Gastrocnemius medialis (tissue), 4 donors: ENCODE measurements at regions not wholly inside any gene's neighbourhood (a gene's known extent, or its start where the extent isn't known, plus 50 kb on each side); places are given as distances from the start of the nearest gene placed in this dataset.

Experiments
- ATAC-seq, 2 donors: fragments of 150-250 bp; one replicate each; pipeline ENCODE4 v1.9.1; 2016
- DNase-seq, 2 donors: peaks; one replicate each; pipeline ENCODE4 v3.0.0-alpha.2; 2019
- H3K27ac ChIP-seq, 4 donors: fragments of 200-600 bp; sonication (generic); 1 replicate in 1 of 4; 2 replicates in 3 of 4; pipeline ENCODE4 v1.5.1; 2016 to 2018; ENCODE audit warnings: mild to moderate bottlenecking in 2 of 4, moderate library complexity in 1 of 4
- H3K27me3 ChIP-seq, 3 donors: fragments of 200-600 bp; sonication (generic) in 2 of 3; 1 replicate in 1 of 3; 2 replicates in 2 of 3; pipeline versions ENCODE4 v1.5.1 to v1.6.0; 2016 to 2019; ENCODE audit warnings: mild to moderate bottlenecking in 1 of 3, moderate library complexity in 1 of 3
- H3K36me3 ChIP-seq, 2 donors: fragments of 200-600 bp; sonication (generic) in 1 of 2; one replicate each; pipeline ENCODE4 v1.5.1; 2017 to 2018
- H3K4me1 ChIP-seq, 2 donors: fragments of 200-600 bp; sonication (generic) in 1 of 2; one replicate each; pipeline ENCODE4 v1.5.1; 2016 to 2017; ENCODE audit warnings: mild to moderate bottlenecking in 2 of 2
- H3K4me3 ChIP-seq, 4 donors: fragments of 200-600 bp; sonication (generic) in 3 of 4; 1 replicate in 1 of 4; 2 replicates in 3 of 4; pipeline ENCODE4 v1.5.1; 2016 to 2019; ENCODE audit warnings: mild to moderate bottlenecking in 2 of 4
- H3K9me3 ChIP-seq, 3 donors: fragments of 200-600 bp; sonication (generic) in 2 of 3; 1 replicate in 1 of 3; 2 replicates in 2 of 3; pipeline ENCODE4 v1.5.1; 2016 to 2019
- POLR2A ChIP-seq, 2 donors: fragments of 450-650 bp; IDR thresholded peaks; one replicate each; pipeline ENCODE4 v1.6.1; 2017; ENCODE audit warnings: antibody characterized with exemption in 2 of 2, mild to moderate bottlenecking in 2 of 2, moderate library complexity in 2 of 2
- in situ Hi-C, 4 donors: fragments of 200-750 bp; cut with MboI; loops; one replicate each; pipeline versions ENCODE4 v1.15.0 to v1.8.0; 2017; ENCODE audit warnings: low sequenced_read_pairs in 4 of 4
- intact Hi-C: fragments of 100-400 bp; cut with DNase I; formaldehyde crosslinking; loops from one replicate; pipeline ENCODE4 v1.15.1; 2023; ENCODE audit warnings: low total_unique reads
- TF ChIP-seq, protein P1 (sequence below), 5 experiments: fragments of 450-650 bp in 3 of 5; fragments of 200-600 bp in 2 of 5; sonication (generic) in 2 of 5; IDR thresholded peaks in 4 of 5; conservative IDR thresholded peaks in 1 of 5; 1 replicate in 4 of 5; 2 replicates in 1 of 5; pipeline ENCODE4 v1.5.1; 2016 to 2019; ENCODE audit warnings: antibody characterized with exemption in 5 of 5, mild to moderate bottlenecking in 3 of 5, moderate library complexity in 3 of 5

- no peak for TF ChIP-seq POLR2A (IDR thresholded peaks at IDR 0.05)
- TF ChIP-seq, protein P1, sequence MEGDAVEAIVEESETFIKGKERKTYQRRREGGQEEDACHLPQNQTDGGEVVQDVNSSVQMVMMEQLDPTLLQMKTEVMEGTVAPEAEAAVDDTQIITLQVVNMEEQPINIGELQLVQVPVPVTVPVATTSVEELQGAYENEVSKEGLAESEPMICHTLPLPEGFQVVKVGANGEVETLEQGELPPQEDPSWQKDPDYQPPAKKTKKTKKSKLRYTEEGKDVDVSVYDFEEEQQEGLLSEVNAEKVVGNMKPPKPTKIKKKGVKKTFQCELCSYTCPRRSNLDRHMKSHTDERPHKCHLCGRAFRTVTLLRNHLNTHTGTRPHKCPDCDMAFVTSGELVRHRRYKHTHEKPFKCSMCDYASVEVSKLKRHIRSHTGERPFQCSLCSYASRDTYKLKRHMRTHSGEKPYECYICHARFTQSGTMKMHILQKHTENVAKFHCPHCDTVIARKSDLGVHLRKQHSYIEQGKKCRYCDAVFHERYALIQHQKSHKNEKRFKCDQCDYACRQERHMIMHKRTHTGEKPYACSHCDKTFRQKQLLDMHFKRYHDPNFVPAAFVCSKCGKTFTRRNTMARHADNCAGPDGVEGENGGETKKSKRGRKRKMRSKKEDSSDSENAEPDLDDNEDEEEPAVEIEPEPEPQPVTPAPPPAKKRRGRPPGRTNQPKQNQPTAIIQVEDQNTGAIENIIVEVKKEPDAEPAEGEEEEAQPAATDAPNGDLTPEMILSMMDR (IDR thresholded peaks at IDR 0.05 in 4 of 5, conservative IDR thresholded peaks at IDR 0.05 in 1 of 5) = no peak
- Histone ChIP-seq H3K4me1 (no peaks in the 10 kb centered on the region), H3K27ac (no peak overlapping the region), H3K4me3 (no peak overlapping the region), H3K9me3 (no peaks in the 10 kb centered on the region), H3K27me3 (no peaks in the 10 kb centered on the region), H3K36me3 (no peaks in the 10 kb centered on the region)
- DNase-seq = no peak
- intact Hi-C loops (no loop called here), in situ Hi-C loops (loop anchor here in 1 of 4 donors (10.0 kb wide), 1 partner anchor 159 kb away; no protein-coding TSS in a partner anchor)
- no peak for ATAC-seq
Measured at GRCh38 chr4:112775801-112776200, 138.9 kb downstream of the LARP7 start.

DNA sequence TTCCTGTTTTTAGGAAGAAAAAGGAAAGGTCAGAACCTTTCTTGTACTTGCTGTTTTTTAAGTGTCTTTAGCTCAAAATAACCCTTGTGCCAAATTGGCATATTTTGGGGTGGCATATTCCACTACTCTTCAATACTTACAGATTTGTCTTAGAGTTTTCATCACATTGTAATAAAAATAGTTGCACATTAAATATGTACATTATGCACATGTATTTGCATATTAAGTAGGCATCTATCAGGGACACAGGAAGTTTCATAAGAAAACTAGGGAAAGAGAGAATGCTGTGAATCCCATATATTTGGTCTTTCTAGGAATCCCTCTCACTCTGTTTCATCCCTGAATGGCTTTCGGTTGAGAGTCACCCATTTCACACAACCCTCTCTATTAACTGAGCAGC is 139.6 kb downstream of the LARP7 start:
- TF ChIP-seq POLR2A (IDR thresholded peaks at IDR 0.05) = no peak
- TF ChIP-seq, protein P1 (IDR thresholded peaks at IDR 0.05 in 4 of 5, conservative IDR thresholded peaks at IDR 0.05 in 1 of 5) = no peak
- Histone ChIP-seq H3K36me3 (no peaks in the 10 kb centered on the region), H3K4me1 (no peaks in the 10 kb centered on the region), H3K27ac (no peak overlapping the region), H3K4me3 (no peak overlapping the region), H3K27me3 (no peaks in the 10 kb centered on the region), H3K9me3 (no peaks in the 10 kb centered on the region)
- in situ Hi-C loops = loop anchor here in 1 of 4 donors (10.0 kb wide), 1 partner anchor 158 kb away; no protein-coding TSS in a partner anchor
- intact Hi-C loops = no loop called here
- no peak for DNase-seq
- ATAC-seq = no peak

DNA sequence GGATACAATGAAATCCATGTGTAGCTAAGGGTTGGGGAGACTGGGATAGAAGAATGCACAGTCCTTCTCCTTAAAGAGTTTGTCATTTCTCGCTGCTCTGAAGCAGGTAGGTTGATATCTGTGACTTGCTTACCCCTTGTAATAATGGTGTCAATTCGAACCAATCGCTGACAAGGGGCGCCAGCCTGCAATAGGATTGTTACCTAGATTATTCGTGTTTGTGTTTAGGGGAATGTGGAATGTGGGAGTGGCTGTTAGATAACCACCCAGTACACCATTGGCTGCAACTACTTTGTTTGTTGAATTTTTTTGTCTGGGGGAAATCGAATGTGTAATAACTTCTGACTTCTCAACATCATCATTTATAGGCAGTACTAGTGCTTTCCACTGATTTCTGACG is 141.6 kb downstream of the LARP7 start:
- no peaks in the 10 kb centered on the region for H3K27me3 ChIP-seq
- no peak overlapping the region for H3K27ac ChIP-seq
- intact Hi-C loops = no loop called here
- DNase-seq (no peak), ATAC-seq (no peak)
- H3K36me3 ChIP-seq = no peaks in the 10 kb centered on the region
- in situ Hi-C loops = loop anchor here in 1 of 4 donors (10.0 kb wide), 1 partner anchor 156 kb away; no protein-coding TSS in a partner anchor
- no peaks in the 10 kb centered on the region for H3K4me1 ChIP-seq
- no peak for TF ChIP-seq POLR2A (IDR thresholded peaks at IDR 0.05)
- TF ChIP-seq, protein P1 (IDR thresholded peaks at IDR 0.05 in 4 of 5, conservative IDR thresholded peaks at IDR 0.05 in 1 of 5) = no peak
- H3K9me3 ChIP-seq = no peaks in the 10 kb centered on the region
- H3K4me3 ChIP-seq = no peak overlapping the region

- ATAC-seq = no peak
- Histone ChIP-seq H3K4me3 (no peak overlapping the region), H3K27ac (no peak overlapping the region), H3K4me1 (no peaks in the 10 kb centered on the region), H3K9me3 (no peaks in the 10 kb centered on the region), H3K27me3 (no peaks in the 10 kb centered on the region), H3K36me3 (no peaks in the 10 kb centered on the region)
- no peak for DNase-seq
- TF ChIP-seq POLR2A (IDR thresholded peaks at IDR 0.05) = no peak
- TF ChIP-seq, protein P1 (IDR thresholded peaks at IDR 0.05 in 4 of 5, conservative IDR thresholded peaks at IDR 0.05 in 1 of 5) = no peak
- intact Hi-C loops = no loop called here
- in situ Hi-C loops = no loop called here
Measured at GRCh38 chr4:112793033-112793432, 156.1 kb downstream of the LARP7 start.

DNA sequence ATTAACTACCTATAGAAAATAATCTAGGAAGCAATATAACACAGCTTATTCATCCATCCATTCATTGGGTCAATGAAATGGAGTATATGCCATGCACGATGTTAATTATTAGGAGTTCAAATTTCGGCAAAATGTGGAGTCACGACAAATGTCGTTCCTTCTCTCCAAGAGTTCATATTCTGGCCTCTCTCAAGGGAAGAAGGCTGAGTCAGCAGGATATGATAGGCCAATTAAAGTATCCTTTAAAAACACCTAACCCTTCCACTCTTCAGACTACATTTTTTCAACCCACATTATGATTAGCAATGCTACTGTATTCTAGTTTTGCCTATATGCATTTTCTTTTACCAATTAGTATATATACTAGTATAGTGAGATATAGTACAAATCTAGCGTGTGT is 163.1 kb downstream of the LARP7 start:
- in situ Hi-C loops = no loop called here
- intact Hi-C loops = no loop called here
- ATAC-seq = no peak
- Histone ChIP-seq H3K27me3 (no peaks in the 10 kb centered on the region), H3K9me3 (no peaks in the 10 kb centered on the region), H3K27ac (no peak overlapping the region), H3K4me1 (no peaks in the 10 kb centered on the region), H3K36me3 (no peaks in the 10 kb centered on the region), H3K4me3 (no peak overlapping the region)
- TF ChIP-seq POLR2A (IDR thresholded peaks at IDR 0.05) = no peak
- TF ChIP-seq, protein P1 (IDR thresholded peaks at IDR 0.05 in 4 of 5, conservative IDR thresholded peaks at IDR 0.05 in 1 of 5) = no peak
- DNase-seq = no peak
